GM21447 (cell line): ENCODE measurements at regions not wholly inside any gene's neighbourhood (a gene's known extent, or its start where the extent isn't known, plus 50 kb on each side); places are given as distances from the start of the nearest gene placed in this dataset.
"Not testable (repeated sequence)": the region's sequence is repeated elsewhere in the genome, so short reads cannot be mapped to it uniquely, and the experiment has no call there.

Experiments
- ATAC-seq: cut with Tn5 transposase; IDR thresholded peaks from one replicate; pipeline ENCODE4 v1.9.1; 2021; ENCODE audit not compliant: unreplicated experiment

DNA sequence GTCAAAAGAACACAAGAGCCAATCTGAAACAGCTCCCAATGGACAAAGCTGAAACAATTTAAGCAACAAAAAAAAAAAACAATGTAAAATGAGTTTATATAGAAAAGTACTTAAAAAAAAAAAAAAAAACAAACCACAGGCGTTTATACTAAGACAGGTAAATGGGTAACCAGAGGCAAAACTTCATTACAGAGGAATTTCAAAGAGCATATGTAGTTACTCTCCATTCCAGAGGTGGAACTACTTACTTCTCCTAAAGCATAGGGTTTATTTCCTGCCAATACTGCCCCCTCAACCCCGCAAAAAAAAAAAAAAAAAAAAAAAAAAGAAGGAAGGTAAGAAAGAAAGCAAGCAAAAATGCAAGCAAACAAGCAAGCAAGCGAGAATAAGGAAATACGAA lies 132.9 kb downstream of the LIG4 start:
- no peak for ATAC-seq

DNA sequence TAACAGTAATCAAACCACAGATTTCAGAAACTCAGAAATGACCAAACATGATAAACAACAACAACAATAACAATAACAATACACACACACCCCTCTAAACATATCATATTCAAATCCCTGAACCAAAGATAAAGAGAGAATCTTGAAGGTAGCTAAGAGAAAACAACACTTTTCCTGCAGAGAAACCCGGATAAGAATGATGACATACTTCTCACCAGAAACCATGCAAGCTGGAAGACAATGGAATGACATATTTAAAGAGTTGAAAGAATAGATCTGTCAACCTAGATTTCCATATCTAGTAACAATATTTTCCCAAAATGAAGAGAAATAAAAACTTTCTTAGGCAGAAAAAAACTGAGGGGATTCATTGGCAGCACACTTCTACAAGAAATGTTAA lies 138.1 kb downstream of the LIG4 start:
- no peak for ATAC-seq

DNA sequence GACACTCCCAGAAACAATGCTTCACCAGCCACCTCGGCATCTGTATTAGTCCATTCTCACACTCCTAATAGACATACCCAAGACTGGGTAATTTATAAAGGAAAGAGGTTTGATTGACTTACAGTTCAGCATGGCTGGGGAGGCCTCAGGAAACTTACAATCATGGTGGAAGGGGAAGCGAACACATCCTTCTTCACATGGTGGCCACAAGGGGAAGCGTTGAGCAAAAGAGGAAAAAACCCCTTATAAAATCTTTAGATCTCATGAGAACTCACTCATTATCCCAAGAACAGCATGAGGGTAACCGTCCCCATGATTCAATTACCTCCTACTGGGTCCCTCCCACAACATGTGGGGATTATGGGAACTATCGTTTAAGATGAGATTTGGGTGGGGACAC lies 140.9 kb downstream of the LIG4 start:
- not testable (repeated sequence) for ATAC-seq

DNA sequence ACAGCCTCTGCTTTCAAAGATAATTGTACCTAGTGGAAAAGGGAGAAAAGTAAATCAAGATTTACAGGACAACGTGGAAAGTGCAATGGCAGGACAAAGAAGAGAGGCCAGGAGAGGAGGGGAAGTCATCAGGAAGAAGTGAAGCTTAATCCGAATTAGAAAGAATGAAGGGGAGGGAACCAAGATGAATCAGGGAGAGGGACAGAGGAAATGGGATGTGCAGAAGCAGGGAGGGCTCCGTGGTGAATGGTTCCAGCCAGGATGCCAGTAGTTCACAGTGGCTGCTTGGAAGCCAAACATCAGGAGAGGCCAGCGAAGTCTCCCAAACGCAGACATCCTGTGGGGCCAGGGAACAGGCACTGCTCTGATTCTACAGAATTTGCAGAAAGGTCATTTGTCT lies 144.4 kb downstream of the LIG4 start:
- ATAC-seq = no peak

DNA sequence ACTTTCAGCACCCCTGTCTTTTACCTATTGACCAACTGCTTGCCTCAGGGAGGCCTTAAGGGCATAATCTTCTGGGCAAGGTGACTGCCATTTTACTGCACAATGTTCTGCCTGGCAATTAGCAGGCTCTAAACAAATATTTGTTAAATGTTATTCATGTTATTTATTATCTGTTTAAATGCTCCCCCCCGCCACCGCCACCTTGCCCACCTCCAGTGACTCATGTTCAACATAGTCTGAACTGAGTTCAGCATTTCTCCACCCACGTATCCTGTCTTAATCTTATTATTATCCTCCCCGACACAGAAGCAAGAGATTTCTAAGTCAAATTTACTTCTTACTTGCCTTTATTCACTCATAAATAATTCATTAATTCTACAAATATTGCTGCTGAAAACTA lies 144.8 kb downstream of the LIG4 start:
- no peak for ATAC-seq

DNA sequence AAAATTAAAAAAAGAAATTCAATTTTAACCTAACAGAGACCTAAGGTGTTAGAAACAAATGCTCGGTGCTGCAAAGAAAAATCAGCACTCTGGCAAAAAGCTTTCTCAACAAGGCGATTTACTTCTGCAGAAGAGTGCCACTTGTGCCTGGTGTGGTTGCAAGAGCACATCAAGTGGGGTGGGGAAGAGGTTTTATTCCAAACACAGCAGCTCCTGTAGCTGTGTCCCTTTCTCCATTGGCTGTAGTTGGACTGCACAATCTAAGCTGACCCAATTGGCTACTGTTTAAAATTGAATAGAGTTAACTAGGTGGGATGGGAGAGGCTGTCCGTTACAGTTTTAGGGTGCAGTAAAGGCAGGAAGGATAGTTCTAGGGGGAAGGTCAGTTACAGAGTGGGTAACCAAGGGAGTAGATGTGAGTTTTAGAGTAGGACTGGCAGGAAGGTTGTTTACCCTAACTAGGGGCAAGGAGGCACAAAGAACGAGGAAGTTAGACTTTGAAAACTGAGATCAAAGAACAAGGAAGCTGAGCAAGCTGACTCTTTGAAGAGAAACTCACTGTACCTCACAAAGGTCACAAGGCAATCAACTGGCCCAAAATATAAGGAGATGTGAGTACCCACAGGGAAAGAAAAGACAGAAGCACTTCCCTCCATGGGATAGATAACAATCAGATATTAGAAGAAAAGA lies 145.7 kb downstream of the LIG4 start:
- no peak for ATAC-seq

DNA sequence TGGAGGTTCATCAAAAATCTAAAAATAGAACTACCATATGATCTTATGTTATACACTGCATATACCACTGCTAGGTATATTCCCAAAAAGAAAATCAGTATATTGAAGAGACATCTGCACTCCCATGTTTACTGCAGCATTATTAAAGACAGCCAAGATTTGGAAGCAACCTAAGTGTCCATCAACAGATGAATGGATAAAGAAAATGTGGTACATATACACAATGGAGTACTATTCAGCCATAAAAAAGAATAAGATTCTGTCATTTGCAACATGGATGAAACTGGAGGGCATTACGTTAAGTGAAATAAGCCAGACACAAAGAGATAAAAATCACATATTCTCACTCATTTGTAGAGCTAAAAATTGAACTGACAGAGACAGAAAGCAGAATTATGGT lies 151.0 kb downstream of the LIG4 start:
- ATAC-seq = not testable (repeated sequence)

DNA sequence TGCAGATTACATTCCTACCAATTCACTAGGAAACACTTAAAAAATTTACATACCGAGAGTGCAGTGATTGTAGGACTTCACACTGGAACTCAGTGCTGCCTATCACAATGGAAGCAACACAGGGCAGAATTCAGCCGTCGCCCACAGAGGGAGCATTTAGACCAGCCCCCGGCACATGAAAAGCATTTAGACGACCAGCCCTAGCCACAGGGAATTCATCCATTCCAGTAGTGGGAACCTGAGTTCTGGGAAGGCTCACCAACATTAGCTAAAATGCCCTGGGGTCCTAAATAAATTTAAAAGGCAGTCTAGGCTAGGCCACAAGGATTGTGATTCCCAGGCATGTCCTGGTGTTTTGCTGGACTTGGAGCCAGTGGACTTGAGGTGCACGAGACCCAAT lies 155.2 kb downstream of the LIG4 start:
- ATAC-seq = no peak

DNA sequence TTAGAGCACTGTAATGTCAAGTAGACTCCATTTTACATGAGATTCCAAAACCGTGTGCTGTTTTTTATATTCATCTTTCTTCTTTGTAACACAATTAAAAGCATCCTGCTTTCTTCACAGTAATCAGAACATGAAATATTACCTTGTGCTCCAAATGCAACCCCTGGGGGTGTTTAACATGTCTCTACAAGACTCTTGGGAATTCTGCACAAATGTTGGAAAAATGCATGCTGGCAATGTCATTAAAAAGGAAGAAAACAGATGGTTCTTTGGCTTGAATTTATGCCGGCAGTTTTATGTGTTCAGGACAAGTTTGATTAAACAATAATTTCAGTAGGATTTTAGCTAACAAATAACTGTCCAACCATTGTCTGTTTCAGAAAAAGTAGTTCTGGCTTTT lies 159.1 kb downstream of the LIG4 start:
- ATAC-seq = no peak

DNA sequence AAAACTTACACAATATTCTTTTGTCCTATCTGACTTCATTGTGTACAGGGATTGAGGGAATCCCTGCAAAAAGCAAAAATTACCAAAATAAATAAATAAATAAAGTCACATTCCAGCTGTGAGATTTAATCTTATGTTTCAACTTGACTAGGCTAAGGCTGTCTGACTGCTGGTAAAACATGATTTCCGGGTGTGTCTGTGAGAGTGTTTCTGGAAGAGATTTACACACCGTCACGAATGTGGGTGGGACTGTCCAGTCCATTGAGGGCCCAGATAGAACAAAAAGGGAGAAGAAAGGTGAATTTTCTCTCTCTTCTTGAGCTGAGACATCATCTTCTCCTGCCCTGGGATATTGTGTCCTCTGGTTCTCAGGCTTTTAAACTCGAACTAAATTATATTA lies 166.1 kb downstream of the LIG4 start:
- no peak for ATAC-seq

DNA sequence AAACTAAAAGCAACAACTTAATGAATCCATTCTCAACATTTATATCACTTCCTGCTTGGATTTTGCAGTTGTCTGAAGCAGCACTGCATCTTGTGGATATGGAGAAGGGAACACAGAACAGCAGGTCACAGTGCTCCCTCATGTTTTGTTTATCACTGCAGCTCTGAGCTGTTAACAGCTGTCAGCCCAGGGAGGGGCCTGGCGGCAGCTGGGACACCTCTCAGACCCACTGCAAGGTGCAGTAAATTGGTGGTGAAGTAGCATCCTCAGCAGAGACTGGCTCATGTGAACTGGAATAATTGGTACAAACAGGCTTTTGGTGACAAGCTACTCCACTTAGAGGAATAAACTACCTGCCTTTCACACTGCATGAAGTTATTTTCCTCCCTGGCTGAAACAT lies 170.4 kb downstream of the LIG4 start:
- ATAC-seq = no peak

DNA sequence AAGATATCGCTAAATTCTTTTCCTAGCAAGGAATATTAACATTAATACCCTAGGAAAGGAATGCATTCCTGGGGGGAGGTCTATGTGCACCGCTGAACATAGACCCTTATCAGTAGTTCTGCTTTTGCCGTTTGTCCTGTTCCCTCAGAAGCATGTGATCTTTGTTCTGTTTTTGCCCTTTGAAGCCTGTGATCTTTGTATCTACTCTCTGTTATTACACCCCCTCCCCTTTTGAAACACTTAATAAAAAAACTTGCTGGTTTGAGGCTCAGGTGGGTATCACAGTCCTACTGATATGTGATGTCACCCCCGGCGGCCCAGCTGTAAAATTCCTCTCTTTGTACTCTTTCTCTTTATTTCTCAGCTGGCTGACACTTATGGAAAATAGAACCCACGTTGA lies 172.5 kb downstream of the LIG4 start:
- ATAC-seq = not testable (repeated sequence)

DNA sequence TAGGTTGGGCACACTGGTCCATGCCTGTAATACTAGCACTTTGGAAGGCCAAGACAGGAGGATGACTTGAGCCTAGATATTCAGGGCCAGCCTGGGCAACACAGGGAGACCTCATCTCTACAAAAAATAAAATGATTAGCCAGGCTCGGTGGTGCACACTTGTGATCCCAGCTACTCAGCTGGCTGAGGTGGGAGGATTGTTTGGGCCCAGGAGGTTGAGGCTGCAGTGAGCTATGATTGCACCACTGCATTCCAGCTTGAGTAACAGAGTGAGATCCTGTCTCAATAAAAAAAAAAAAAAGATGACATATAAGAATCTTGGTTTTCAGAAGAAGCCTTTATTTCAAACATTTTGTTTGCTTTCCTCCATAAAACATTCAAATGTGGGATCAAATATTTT lies 178.0 kb downstream of the LIG4 start:
- no peak for ATAC-seq

DNA sequence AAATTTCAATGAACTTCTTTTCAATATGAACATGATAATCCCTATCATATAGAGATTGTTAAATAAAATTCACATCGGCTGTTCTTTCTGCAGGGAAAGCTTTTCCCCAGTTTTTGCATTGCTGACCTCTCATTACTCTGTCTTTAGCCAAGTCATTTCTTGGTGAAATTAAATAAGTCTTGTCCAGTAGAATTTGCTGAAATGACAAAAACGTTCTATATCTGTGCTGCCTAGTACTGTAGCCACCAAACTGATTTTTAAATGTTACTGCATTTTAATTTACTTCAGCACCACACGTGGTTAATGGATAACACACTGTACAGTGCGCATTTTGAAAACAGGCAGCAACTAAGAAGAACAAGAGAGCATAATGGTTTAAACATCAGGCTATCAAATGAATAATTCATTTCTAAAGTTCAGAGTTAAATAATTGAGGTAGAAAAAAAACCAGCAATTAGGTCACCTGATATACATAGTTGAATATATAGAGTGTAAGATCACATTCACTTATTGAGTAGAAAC lies 178.9 kb downstream of the LIG4 start:
- no peak for ATAC-seq

DNA sequence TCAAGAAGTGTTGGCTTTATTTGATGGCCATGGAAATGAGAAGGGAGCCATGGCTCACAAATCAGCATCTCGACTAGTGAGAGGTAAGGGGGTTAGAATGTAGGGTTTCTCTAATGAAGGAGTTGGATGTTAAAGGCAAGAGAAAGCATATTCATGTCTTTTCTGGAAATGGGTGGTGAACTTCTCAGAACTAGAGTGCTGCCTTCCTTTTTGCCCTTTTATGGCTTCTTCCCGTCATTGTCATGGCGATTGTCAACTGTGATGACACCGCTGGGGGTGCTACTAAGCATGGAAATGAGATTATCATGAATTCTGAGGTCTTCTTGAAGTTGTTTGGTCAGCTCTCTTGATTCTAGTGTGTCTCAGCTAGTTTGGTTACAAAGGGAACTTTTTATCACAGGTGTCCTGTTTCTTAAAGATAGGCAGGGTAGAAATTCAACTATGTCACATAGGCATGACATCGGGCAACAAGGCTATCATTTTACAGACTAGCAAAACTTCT lies 180.4 kb downstream of the LIG4 start:
- no peak for ATAC-seq

DNA sequence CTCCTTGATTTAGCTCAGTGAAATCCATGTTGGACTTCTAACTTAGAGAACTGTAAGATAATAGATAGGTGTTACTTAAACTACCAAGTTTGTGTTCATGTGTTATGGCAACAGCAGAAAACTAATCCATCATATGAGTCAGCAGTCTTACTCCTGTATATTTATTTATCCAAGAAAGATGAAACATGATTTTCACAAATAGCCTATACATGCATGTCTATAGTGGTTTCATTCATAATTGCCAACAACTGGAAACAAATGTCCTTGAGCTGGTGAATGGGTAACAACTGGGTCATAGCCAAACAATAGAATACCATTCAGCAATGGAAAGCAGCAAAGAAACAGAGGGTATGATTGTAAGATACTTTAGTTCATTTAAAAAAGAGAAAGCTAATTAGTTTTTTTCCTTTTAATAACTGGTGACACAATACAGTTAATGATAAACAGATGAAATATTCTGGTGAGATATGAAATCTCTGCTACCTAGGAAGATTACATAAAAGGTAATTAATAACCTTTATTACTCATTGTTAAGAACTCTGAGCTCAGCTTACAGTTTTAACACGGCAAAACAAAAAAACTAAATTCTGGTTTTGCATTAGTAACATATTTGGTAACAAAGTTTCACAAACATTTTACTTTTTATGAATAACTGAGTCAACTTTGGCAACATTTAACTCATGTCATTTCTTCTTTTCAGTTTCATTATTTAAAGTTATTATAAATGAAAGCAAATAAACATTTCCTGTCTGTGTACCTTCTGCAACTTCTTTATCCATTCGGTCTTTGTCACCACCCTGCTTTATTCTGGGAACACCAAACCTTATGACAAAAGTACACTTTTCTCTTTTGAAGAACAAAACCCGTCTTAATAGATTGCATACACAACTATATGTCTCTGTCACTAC lies 181.3 kb downstream of the LIG4 start:
- ATAC-seq = no peak

DNA sequence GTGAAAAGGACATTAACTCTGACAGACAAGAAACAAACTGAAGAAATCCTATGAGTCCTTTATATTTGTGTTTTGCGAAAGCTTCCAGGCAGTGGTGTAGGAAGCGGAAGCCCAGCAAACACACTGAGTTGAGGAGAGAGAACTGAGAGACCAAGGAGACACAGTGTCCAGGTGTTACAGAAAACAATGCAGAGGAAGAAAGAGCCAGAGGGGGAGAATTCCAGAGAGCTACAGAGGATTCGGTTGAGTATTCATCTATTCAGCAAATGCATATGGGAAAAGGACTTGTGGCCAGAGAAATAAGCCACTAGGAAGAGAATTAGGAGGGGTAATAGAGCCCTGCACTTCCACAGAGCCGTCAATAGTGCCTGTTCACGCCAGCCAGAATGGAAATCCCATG lies 183.5 kb downstream of the LIG4 start:
- ATAC-seq = no peak

DNA sequence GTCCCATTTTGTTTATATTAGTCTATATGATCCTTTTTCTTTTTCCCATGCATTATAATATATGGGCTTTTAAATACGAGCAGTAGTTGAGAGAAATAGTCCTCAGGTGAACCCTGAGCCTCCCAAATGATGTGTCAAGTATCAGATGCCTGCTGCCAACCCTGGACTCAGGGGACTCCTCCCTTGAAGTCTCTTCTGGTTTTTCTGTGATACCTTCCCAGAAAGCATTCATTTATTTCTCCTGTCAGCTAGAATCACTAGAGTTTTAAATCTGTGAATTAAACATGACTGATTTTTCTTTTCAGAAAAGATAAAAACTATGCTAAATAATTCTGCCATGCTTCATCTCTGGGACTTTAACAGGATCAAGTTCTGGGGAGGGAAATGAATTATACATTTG lies 184.6 kb downstream of the LIG4 start:
- no peak for ATAC-seq

DNA sequence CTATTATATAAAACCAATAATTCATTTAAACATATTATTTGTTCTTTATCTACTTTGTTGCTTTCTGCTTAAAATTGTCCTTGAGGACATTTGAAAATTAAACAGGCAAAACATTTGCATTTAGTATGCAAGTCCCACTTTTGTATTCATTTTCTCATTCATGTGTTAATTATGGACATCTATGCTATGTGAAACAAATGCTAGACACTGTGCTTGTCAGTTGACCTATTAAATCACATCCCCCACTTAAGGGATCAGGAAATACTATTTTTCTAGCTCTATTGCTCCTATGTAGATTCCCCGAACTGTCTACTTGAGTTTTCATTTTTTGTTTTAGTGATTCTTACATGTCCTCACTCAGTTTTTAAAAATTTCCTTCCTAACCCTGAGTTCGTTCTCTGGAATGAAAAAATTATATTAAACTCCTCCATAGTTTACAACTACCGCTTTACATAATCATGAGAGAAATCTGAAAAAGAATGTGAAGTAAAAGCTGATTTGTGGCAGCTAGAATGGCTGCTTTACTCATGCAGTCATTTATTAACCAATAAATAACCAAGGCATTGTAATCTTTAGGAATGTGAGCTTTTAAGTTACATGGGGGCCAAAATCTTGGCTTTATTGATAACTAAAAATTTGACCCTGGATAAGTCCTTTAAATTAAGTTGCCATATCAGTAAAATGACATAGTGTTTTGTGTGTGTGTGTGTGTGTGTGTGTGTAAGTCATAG lies 188.5 kb downstream of the LIG4 start:
- no peak for ATAC-seq

DNA sequence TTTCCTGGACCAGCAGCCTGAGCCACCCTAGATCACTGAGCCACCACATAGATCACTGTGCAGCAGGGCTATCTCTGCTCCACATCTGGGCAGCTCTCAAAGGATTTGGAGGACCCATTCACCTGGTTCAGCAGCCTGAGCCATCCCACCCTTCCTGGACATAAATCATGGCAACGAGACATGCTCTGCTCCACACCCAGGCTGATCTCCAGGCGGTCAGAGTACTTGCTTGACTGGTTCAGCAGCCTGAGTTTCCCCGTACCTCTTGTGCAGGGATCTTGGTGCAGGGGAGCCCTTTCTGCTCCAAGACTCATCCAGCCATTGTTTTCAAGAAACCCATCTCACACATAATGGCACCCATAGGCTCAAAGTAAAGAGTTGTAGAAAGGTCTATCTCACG lies 195.3 kb downstream of the LIG4 start:
- no peak for ATAC-seq

DNA sequence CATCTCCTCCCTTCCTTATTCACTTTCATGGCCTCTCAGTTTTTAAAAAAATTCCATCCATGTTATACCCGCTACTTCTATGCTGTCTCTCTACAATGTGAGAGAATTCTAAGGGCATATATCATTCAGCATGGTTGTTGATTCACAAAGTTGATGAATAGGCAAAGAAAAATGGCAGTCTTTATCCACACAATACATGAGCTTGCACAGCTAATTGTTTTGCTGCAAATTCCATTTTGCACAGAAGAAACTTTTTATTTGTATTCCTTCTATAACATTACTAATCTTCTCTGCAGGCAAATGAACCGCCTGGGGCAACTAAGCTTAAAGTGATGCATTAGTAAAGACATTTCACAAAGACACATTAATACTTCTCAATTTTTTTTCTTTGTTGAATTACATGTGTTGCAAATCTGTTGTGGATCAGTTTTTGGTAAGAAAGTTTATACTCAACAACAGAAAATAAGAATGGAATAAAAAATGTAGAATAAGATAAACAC lies 196.9 kb downstream of the LIG4 start:
- no peak for ATAC-seq
